ENCODE measurements at regions not wholly inside any gene's neighbourhood (a gene's known extent, or its start where the extent isn't known, plus 50 kb on each side); places are given as distances from the start of the nearest gene placed in this dataset.

- H3K27ac ChIP-seq, result no peak overlapping the region
- no peak overlapping the region for H3K4me3 ChIP-seq
- WGBS, 2 donors (ENCODE audit: low coverage in 1 of 2), result 87 to 88% methylated on average over 2 to 5 of the region's 7 CpGs
- peaks cover 14% of the 10 kb centered on the region for H3K27me3 ChIP-seq
- no peaks in the 10 kb centered on the region for H3K9me3 ChIP-seq
- H3K36me3 ChIP-seq, result no peaks in the 10 kb centered on the region
- no peak for ATAC-seq
- H3K4me1 ChIP-seq, result peaks cover 0 to 39% (median 22%) of the 10 kb centered on the region in 3 donors
- TF ChIP-seq EP300 (IDR thresholded peaks at IDR 0.05), result no peak
- TF ChIP-seq POLR2AphosphoS5 (IDR thresholded peaks at IDR 0.05), result no peak
- no peak for TF ChIP-seq CTCF (IDR thresholded peaks at IDR 0.05)
- TF ChIP-seq POLR2A (IDR thresholded peaks at IDR 0.05), result no peak
Measured at GRCh38 chr15:81751256-81751655, 294.6 kb downstream of the MEX3B start.

GRCh38 chr15:81749716-81750375, 296.0 kb downstream of the MEX3B start:
- Histone ChIP-seq H3K36me3 (no peaks in the 10 kb centered on the region), H3K4me1 (peaks cover 0 to 39% (median 22%) of the 10 kb centered on the region in 3 donors), H3K9me3 (no peaks in the 10 kb centered on the region), H3K4me3 (no peak overlapping the region), H3K27ac (no peak overlapping the region), H3K27me3 (peaks cover 14% of the 10 kb centered on the region)
- WGBS, 2 donors (ENCODE audit: low coverage in 1 of 2), result 0% methylated on average over 2 of the region's 26 CpGs; no CpG with 5 or more reads in 1 of the 2 donors
- TF ChIP-seq CTCF (IDR thresholded peaks at IDR 0.05), result no peak
- TF ChIP-seq EP300 (IDR thresholded peaks at IDR 0.05), result no peak
- TF ChIP-seq POLR2AphosphoS5 (IDR thresholded peaks at IDR 0.05), result no peak
- no peak for TF ChIP-seq POLR2A (IDR thresholded peaks at IDR 0.05)
- ATAC-seq, result no peak

GRCh38 chr15:81747482-81747881, 298.3 kb downstream of the MEX3B start:
- Histone ChIP-seq H3K27me3 (peaks cover 14% of the 10 kb centered on the region), H3K9me3 (no peaks in the 10 kb centered on the region), H3K27ac (no peak overlapping the region), H3K4me3 (no peak overlapping the region), H3K36me3 (no peaks in the 10 kb centered on the region), H3K4me1 (peaks cover 0 to 20% (median 11%) of the 10 kb centered on the region in 3 donors)
- no peak for ATAC-seq
- WGBS, 2 donors (ENCODE audit: low coverage in 1 of 2), result 50 to 70% methylated on average over 2 of the region's 2 CpGs
- TF ChIP-seq POLR2AphosphoS5 (IDR thresholded peaks at IDR 0.05) (no peak), POLR2A (IDR thresholded peaks at IDR 0.05) (no peak), EP300 (IDR thresholded peaks at IDR 0.05) (no peak), CTCF (IDR thresholded peaks at IDR 0.05) (no peak)

- no peak for ATAC-seq
- peaks cover 0 to 16% (median 8%) of the 10 kb centered on the region in 3 donors for H3K4me1 ChIP-seq
- no peaks in the 10 kb centered on the region for H3K36me3 ChIP-seq
- 67 to 86% methylated on average over 1 to 2 of the region's 3 CpGs for WGBS, 2 donors (ENCODE audit: low coverage in 1 of 2)
- TF ChIP-seq POLR2A (IDR thresholded peaks at IDR 0.05) (no peak), CTCF (IDR thresholded peaks at IDR 0.05) (no peak), POLR2AphosphoS5 (IDR thresholded peaks at IDR 0.05) (no peak), EP300 (IDR thresholded peaks at IDR 0.05) (no peak)
- no peak overlapping the region for H3K27ac ChIP-seq
- H3K27me3 ChIP-seq, result peaks cover 14% of the 10 kb centered on the region
- H3K9me3 ChIP-seq, result no peaks in the 10 kb centered on the region
- H3K4me3 ChIP-seq, result no peak overlapping the region
Measured at GRCh38 chr15:81747026-81747425, 298.8 kb downstream of the MEX3B start.

GRCh38 chr15:81744364-81744763, 301.5 kb downstream of the MEX3B start:
- ATAC-seq, result no peak
- 93 to 100% methylated on average over 2 to 4 of the region's 4 CpGs for WGBS, 2 donors (ENCODE audit: low coverage in 1 of 2)
- TF ChIP-seq CTCF (IDR thresholded peaks at IDR 0.05) (no peak), EP300 (IDR thresholded peaks at IDR 0.05) (no peak)
- H3K4me1 ChIP-seq, result peaks cover 0 to 2% (median 0%) of the 10 kb centered on the region in 3 donors
- no peak overlapping the region for H3K27ac ChIP-seq
- H3K27me3 ChIP-seq, result peaks cover 6% of the 10 kb centered on the region
- no peaks in the 10 kb centered on the region for H3K9me3 ChIP-seq
- no peaks in the 10 kb centered on the region for H3K36me3 ChIP-seq
- no peak overlapping the region for H3K4me3 ChIP-seq

Measured in gastroesophageal sphincter (tissue), 4 donors.